Tibial artery (tissue), 4 donors: ENCODE measurements at regions not wholly inside any gene's neighbourhood (a gene's known extent, or its start where the extent isn't known, plus 50 kb on each side); places are given as distances from the start of the nearest gene placed in this dataset.

ENCODE experiments used
- DNase-seq, 2 donors: peaks; one replicate each; pipeline ENCODE4 v3.0.0-alpha.2; 2019
- H3K27ac ChIP-seq, 2 donors: fragments of 200-600 bp; sonication (generic) in 1 of 2; 1 replicate in 1 of 2; 2 replicates in 1 of 2; pipeline ENCODE4 v1.5.1; 2018 to 2019; ENCODE audit warnings: mild to moderate bottlenecking in 1 of 2
- H3K27me3 ChIP-seq, 2 donors: fragments of 200-600 bp; sonication (generic) in 1 of 2; one replicate each; pipeline versions ENCODE4 v1.5.1 to v1.6.0; 2016 to 2019
- H3K36me3 ChIP-seq, 3 donors: fragments of 200-600 bp; sonication (generic) in 2 of 3; one replicate each; pipeline ENCODE4 v1.5.1; 2016 to 2019; ENCODE audit warnings: mild to moderate bottlenecking in 2 of 3
- H3K4me1 ChIP-seq, 4 donors: fragments of 200-600 bp; sonication (generic) in 2 of 4; 1 replicate in 3 of 4; 2 replicates in 1 of 4; pipeline ENCODE4 v1.5.1; 2016 to 2019
- H3K4me3 ChIP-seq, 2 donors: fragments of 200-600 bp; sonication (generic) in 1 of 2; 1 replicate in 1 of 2; 2 replicates in 1 of 2; pipeline ENCODE4 v1.5.1; 2018 to 2019; ENCODE audit warnings: mild to moderate bottlenecking in 2 of 2
- H3K9me3 ChIP-seq, 3 donors: fragments of 200-600 bp; sonication (generic) in 1 of 3; one replicate each; pipeline ENCODE4 v1.5.1; 2016 to 2019
- CTCF ChIP-seq, 2 experiments: fragments of 200-600 bp in 1 of 2; fragments of 450-650 bp in 1 of 2; IDR thresholded peaks; one replicate each; pipeline ENCODE4 v1.5.1; 2017 to 2019; ENCODE audit warnings: antibody characterized with exemption in 2 of 2, mild to moderate bottlenecking in 1 of 2, moderate library complexity in 1 of 2
- intact Hi-C: fragments of 100-400 bp; cut with DNase I; formaldehyde crosslinking; loops from one replicate; pipeline ENCODE4 v1.15.0; 2023; ENCODE audit warnings: low total_unique reads

GRCh38 chr2:81551040-81551634, 1246.6 kb upstream of the LRRTM1 start:
- no peaks in the 10 kb centered on the region for H3K9me3 ChIP-seq
- H3K36me3 ChIP-seq = no peaks in the 10 kb centered on the region
- intact Hi-C loops = no loop called here
- no peak for DNase-seq
- no peaks in the 10 kb centered on the region for H3K27me3 ChIP-seq
- no peak for TF ChIP-seq CTCF (IDR thresholded peaks at IDR 0.05)
- H3K4me3 ChIP-seq = no peak overlapping the region
- H3K4me1 ChIP-seq = no peaks in the 10 kb centered on the region
- no peak overlapping the region for H3K27ac ChIP-seq

- H3K9me3 ChIP-seq = no peaks in the 10 kb centered on the region
Observed at GRCh38 chr2:81550277-81550676, 1245.7 kb upstream of the LRRTM1 start.

GRCh38 chr2:81549646-81550045, 1245.1 kb upstream of the LRRTM1 start:
- Histone ChIP-seq H3K4me1 (no peaks in the 10 kb centered on the region), H3K36me3 (no peaks in the 10 kb centered on the region), H3K27ac (no peak overlapping the region), H3K4me3 (no peak overlapping the region), H3K27me3 (no peaks in the 10 kb centered on the region), H3K9me3 (no peaks in the 10 kb centered on the region)
- no peak for TF ChIP-seq CTCF (IDR thresholded peaks at IDR 0.05)
- no peak for DNase-seq
- intact Hi-C loops = no loop called here

More at GRCh38 chr2:81550277-81550676, 1245.7 kb upstream of the LRRTM1 start:
- Histone ChIP-seq H3K4me3 (no peak overlapping the region), H3K27ac (no peak overlapping the region), H3K4me1 (no peaks in the 10 kb centered on the region), H3K27me3 (no peaks in the 10 kb centered on the region), H3K36me3 (no peaks in the 10 kb centered on the region)
- no peak for TF ChIP-seq CTCF (IDR thresholded peaks at IDR 0.05)
- intact Hi-C loops = no loop called here
- DNase-seq = no peak

- Histone ChIP-seq H3K9me3 (no peaks in the 10 kb centered on the region), H3K4me3 (no peak overlapping the region), H3K27me3 (no peaks in the 10 kb centered on the region), H3K36me3 (no peaks in the 10 kb centered on the region), H3K27ac (no peak overlapping the region), H3K4me1 (no peaks in the 10 kb centered on the region)
- intact Hi-C loops = no loop called here
- TF ChIP-seq CTCF (IDR thresholded peaks at IDR 0.05) = no peak
- DNase-seq = no peak
Observed at GRCh38 chr2:81545626-81546025, 1241.1 kb upstream of the LRRTM1 start.

GRCh38 chr2:81542119-81542518, 1237.6 kb upstream of the LRRTM1 start:
- Histone ChIP-seq H3K36me3 (no peaks in the 10 kb centered on the region), H3K4me1 (no peaks in the 10 kb centered on the region), H3K4me3 (no peak overlapping the region), H3K9me3 (no peaks in the 10 kb centered on the region), H3K27ac (no peak overlapping the region), H3K27me3 (no peaks in the 10 kb centered on the region)
- no peak for DNase-seq
- intact Hi-C loops = no loop called here
- TF ChIP-seq CTCF (IDR thresholded peaks at IDR 0.05) = no peak

GRCh38 chr2:81529944-81530343, 1225.4 kb upstream of the LRRTM1 start:
- Histone ChIP-seq H3K4me3 (no peak overlapping the region), H3K36me3 (no peaks in the 10 kb centered on the region), H3K9me3 (no peaks in the 10 kb centered on the region), H3K27me3 (no peaks in the 10 kb centered on the region), H3K4me1 (no peaks in the 10 kb centered on the region), H3K27ac (no peak overlapping the region)
- no peak for DNase-seq
- intact Hi-C loops = no loop called here
- no peak for TF ChIP-seq CTCF (IDR thresholded peaks at IDR 0.05)
